ENCODE measurements at regions not wholly inside any gene's neighbourhood (a gene's known extent, or its start where the extent isn't known, plus 50 kb on each side); places are given as distances from the start of the nearest gene placed in this dataset.

DNA sequence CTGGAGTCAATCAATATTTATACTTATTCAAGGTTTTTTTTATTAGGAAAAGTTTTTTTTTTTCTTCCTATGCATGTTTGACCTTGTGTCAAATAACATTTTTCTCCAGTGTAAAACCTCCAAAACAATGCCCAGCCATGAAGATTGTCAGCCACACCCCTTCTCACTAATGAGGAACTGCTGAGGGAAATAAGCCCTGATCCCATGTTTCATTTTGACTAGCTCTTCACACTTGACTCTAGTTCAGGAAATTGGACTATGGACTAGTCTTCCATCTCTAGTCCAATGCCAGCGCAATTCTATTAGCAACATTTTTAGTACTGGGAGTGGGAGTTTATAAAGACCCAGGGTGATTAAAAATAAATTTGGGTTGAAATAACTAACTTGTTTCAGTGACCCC, 275.6 kb upstream of the CXCR4 start:
- no peak for DNase-seq (ENCODE audit: low read depth in 2 of 2)

DNA sequence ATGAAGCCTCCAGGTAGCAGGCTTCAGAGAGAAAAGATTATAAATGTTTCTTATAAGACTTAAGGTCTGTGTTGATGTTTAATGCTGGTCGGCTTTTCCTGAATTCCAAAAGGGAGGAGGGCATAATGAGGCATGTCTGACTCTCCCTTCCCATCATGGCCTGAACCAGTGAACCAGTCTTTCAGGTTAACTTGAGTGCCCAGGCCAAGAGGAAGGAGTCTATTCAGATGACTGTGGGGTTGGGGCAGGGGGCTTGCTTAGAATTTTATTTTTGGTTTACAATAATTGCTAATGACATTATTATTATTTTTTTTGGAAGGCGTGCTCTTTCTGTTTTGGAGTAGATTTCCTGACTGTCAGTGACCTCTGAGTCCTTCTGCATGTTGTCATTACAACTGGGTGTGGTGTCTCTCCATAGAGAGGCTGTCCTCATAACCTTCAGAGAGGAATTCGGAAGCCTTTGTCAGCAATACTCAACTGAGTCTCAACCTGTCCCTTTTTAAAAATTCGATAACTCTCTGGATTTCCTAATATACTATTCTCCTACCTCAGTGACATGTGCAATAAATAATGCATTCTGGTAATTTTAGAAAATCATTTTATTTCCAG, 275.1 kb upstream of the CXCR4 start:
- no peaks in the 10 kb centered on the region for H3K4me1 ChIP-seq (ENCODE audit: control insufficient read depth, extremely low read depth, insufficient read depth, low read length)
- H3K27me3 ChIP-seq (ENCODE audit: control insufficient read depth, insufficient read depth, low read length), result no peaks in the 10 kb centered on the region
- no peaks in the 10 kb centered on the region for H3K36me3 ChIP-seq (ENCODE audit: control insufficient read depth, insufficient read depth, low read length)
- H3K9me3 ChIP-seq (ENCODE audit: control insufficient read depth, insufficient read depth, low read depth, low read length), result no peaks in the 10 kb centered on the region
- H3K4me3 ChIP-seq (replicated peaks in 1 of 4; ENCODE audit: control extremely low read depth in 1 of 4, insufficient read depth in 1 of 4, low read depth in 3 of 4, low read length in 4 of 4), result no peak overlapping the region
- no peak overlapping the region for H3K9ac ChIP-seq (ENCODE audit: insufficient read depth, low read length)
- no peaks in the 10 kb centered on the region for H3K79me2 ChIP-seq (ENCODE audit: control insufficient read depth, insufficient read depth, low read length)
- no peaks in the 10 kb centered on the region for H4K20me1 ChIP-seq (ENCODE audit: control insufficient read depth, extremely low read depth, insufficient read depth, low read length)
- no peak overlapping the region for H3K27ac ChIP-seq (ENCODE audit: insufficient read depth, low read length)
- H2AFZ ChIP-seq (ENCODE audit: low read length), result no peak overlapping the region
- no peak for DNase-seq (ENCODE audit: low read depth in 2 of 2)
- no peak overlapping the region for H3K4me2 ChIP-seq (ENCODE audit: extremely low read depth, insufficient read depth, low read length)
- TF ChIP-seq, protein P1, sequence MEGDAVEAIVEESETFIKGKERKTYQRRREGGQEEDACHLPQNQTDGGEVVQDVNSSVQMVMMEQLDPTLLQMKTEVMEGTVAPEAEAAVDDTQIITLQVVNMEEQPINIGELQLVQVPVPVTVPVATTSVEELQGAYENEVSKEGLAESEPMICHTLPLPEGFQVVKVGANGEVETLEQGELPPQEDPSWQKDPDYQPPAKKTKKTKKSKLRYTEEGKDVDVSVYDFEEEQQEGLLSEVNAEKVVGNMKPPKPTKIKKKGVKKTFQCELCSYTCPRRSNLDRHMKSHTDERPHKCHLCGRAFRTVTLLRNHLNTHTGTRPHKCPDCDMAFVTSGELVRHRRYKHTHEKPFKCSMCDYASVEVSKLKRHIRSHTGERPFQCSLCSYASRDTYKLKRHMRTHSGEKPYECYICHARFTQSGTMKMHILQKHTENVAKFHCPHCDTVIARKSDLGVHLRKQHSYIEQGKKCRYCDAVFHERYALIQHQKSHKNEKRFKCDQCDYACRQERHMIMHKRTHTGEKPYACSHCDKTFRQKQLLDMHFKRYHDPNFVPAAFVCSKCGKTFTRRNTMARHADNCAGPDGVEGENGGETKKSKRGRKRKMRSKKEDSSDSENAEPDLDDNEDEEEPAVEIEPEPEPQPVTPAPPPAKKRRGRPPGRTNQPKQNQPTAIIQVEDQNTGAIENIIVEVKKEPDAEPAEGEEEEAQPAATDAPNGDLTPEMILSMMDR (conservative IDR thresholded peaks at IDR 0.05 in 1 of 2, IDR thresholded peaks at IDR 0.05 in 1 of 2; ENCODE audit: low read depth in 1 of 2, low read length in 2 of 2), result no peak
- no peak for TF ChIP-seq EZH2 (IDR thresholded peaks at IDR 0.05; ENCODE audit: low read length, missing control alignments)

More for the DNA sequence above, 275.6 kb upstream of the CXCR4 start:
- Histone ChIP-seq H3K27me3 (ENCODE audit: control insufficient read depth, insufficient read depth, low read length) (no peaks in the 10 kb centered on the region), H3K4me3 (replicated peaks in 1 of 4; ENCODE audit: control extremely low read depth in 1 of 4, insufficient read depth in 1 of 4, low read depth in 3 of 4, low read length in 4 of 4) (no peak overlapping the region), H4K20me1 (ENCODE audit: control insufficient read depth, extremely low read depth, insufficient read depth, low read length) (no peaks in the 10 kb centered on the region), H3K79me2 (ENCODE audit: control insufficient read depth, insufficient read depth, low read length) (no peaks in the 10 kb centered on the region), H3K36me3 (ENCODE audit: control insufficient read depth, insufficient read depth, low read length) (no peaks in the 10 kb centered on the region), H3K4me1 (ENCODE audit: control insufficient read depth, extremely low read depth, insufficient read depth, low read length) (no peaks in the 10 kb centered on the region), H3K27ac (ENCODE audit: insufficient read depth, low read length) (no peak overlapping the region), H3K9me3 (ENCODE audit: control insufficient read depth, insufficient read depth, low read depth, low read length) (no peaks in the 10 kb centered on the region), H3K4me2 (ENCODE audit: extremely low read depth, insufficient read depth, low read length) (no peak overlapping the region), H2AFZ (ENCODE audit: low read length) (no peak overlapping the region), H3K9ac (ENCODE audit: insufficient read depth, low read length) (no peak overlapping the region)
- no peak for TF ChIP-seq EZH2 (IDR thresholded peaks at IDR 0.05; ENCODE audit: low read length, missing control alignments)
- TF ChIP-seq, protein P1 (conservative IDR thresholded peaks at IDR 0.05 in 1 of 2, IDR thresholded peaks at IDR 0.05 in 1 of 2; ENCODE audit: low read depth in 1 of 2, low read length in 2 of 2), result no peak

DNA sequence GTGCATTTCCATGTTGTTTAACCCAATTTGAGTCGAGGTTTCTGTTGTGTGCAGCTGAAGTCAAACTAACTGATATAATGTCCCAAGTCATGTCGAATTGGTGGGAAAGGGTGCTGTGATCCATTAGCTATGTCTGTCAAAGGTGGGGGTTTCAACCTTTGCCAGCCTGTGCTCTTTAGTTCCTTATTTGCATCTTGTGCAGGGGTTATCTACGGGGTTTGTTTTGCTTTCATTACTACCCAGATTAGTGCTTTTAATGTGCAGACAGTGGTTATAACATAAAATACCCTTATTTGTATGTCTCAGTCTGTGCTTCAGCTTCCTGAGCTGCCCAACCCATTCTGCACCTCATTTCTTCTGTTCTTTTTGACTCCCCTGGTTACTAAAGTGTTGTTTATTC, 271.9 kb upstream of the CXCR4 start:
- Histone ChIP-seq H3K4me1 (ENCODE audit: control insufficient read depth, extremely low read depth, insufficient read depth, low read length) (no peaks in the 10 kb centered on the region), H3K9ac (ENCODE audit: insufficient read depth, low read length) (no peak overlapping the region), H3K9me3 (ENCODE audit: control insufficient read depth, insufficient read depth, low read depth, low read length) (no peaks in the 10 kb centered on the region), H2AFZ (ENCODE audit: low read length) (no peak overlapping the region), H3K27me3 (ENCODE audit: control insufficient read depth, insufficient read depth, low read length) (no peaks in the 10 kb centered on the region), H3K79me2 (ENCODE audit: control insufficient read depth, insufficient read depth, low read length) (no peaks in the 10 kb centered on the region), H3K4me3 (replicated peaks in 1 of 4; ENCODE audit: control extremely low read depth in 1 of 4, insufficient read depth in 1 of 4, low read depth in 3 of 4, low read length in 4 of 4) (no peak overlapping the region), H4K20me1 (ENCODE audit: control insufficient read depth, extremely low read depth, insufficient read depth, low read length) (no peaks in the 10 kb centered on the region), H3K27ac (ENCODE audit: insufficient read depth, low read length) (no peak overlapping the region), H3K4me2 (ENCODE audit: extremely low read depth, insufficient read depth, low read length) (no peak overlapping the region), H3K36me3 (ENCODE audit: control insufficient read depth, insufficient read depth, low read length) (no peaks in the 10 kb centered on the region)
- TF ChIP-seq, protein P1 (conservative IDR thresholded peaks at IDR 0.05 in 1 of 2, IDR thresholded peaks at IDR 0.05 in 1 of 2; ENCODE audit: low read depth in 1 of 2, low read length in 2 of 2), result no peak
- TF ChIP-seq EZH2 (IDR thresholded peaks at IDR 0.05; ENCODE audit: low read length, missing control alignments), result no peak
- no peak for DNase-seq (ENCODE audit: low read depth in 2 of 2)
